ENCODE measurements at regions not wholly inside any gene's neighbourhood (a gene's known extent, or its start where the extent isn't known, plus 50 kb on each side); places are given as distances from the start of the nearest gene placed in this dataset.

DNA sequence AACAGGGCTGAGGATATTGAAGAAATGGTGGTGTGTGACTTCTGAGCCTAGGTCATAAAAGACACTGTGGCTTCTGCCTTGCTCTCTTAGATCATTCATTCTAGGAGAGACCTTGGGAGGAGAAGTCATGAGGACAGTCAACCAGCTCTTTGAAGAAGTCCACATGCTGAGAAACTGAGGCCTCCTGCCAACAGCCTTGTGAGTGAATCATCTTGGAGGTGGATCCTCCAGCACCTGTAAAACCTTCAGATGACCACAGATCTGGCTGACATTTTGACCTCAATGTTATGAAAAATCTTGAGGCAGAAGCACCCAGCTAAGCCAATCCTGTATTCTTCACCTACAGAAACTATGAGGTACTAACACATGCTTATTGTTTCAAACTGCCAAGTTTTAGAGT lies 165.9 kb downstream of the CARTPT start:
- intact Hi-C loops (cut with micrococcal nuclease; ENCODE audit: unreplicated experiment) = no loop called here
- Histone ChIP-seq H3K4me3 (replicated peaks in 1 of 3; ENCODE audit: insufficient read depth in 1 of 3, low read depth in 2 of 3, low read length in 3 of 3) (no peak overlapping the region), H3K9ac (ENCODE audit: insufficient read depth, low read depth, low read length) (no peak overlapping the region), H2AFZ (ENCODE audit: low read length) (no peak overlapping the region), H3K27me3 (ENCODE audit: control insufficient read depth in 1 of 2, insufficient read depth in 2 of 2, low read length in 2 of 2) (peaks cover 0 to 8% of the 10 kb centered on the region in 2 experiments; a peak in 3 of 5 replicates), H3K27ac (ENCODE audit: extremely low read length, insufficient read depth, low read length) (no peak overlapping the region), H3K36me3 (replicated peaks in 1 of 2; ENCODE audit: control insufficient read depth in 1 of 2, insufficient read depth in 2 of 2, low read length in 2 of 2) (no peaks in the 10 kb centered on the region), H3K9me3 (ENCODE audit: low read length) (no peaks in the 10 kb centered on the region), H3K79me2 (ENCODE audit: insufficient read depth, low read length) (no peaks in the 10 kb centered on the region), H3K4me1 (ENCODE audit: insufficient read depth, low read length) (no peaks in the 10 kb centered on the region), H4K20me1 (ENCODE audit: insufficient read depth, low read length) (no peaks in the 10 kb centered on the region), H3K4me2 (ENCODE audit: low read depth, low read length) (no peak overlapping the region)
- CTCF ChIA-PET (ENCODE audit: low intra/inter-chr PET ratio, low total read pairs) = no interaction called here
- POLR2A ChIA-PET = no interaction called here
- no TSS peak for BruUV-seq (replicated peaks)
- DNase-seq (ENCODE audit: low spot score) (no peak), ATAC-seq (no peak), FAIRE-seq (no peak)
- in situ Hi-C loops (cut with HindIII; ENCODE audit: extremely low pct_ligation_motif_present, low pct_unique_long_range_greater_than_20kb) = no loop called here
- TF ChIP-seq BCL6 (CRISPR knock-in tag; IDR thresholded peaks at IDR 0.05) = no peak
- TF ChIP-seq KMT2A (CRISPR knock-in tag; IDR thresholded peaks at IDR 0.05) = no peak
- no peak for TF ChIP-seq U2AF1 (optimal IDR thresholded peaks at IDR 0.05; ENCODE audit: low read depth, low read length)
- TF ChIP-seq GZF1 (CRISPR knock-in tag; IDR thresholded peaks at IDR 0.05) = no peak
- no peak for TF ChIP-seq SOX5 (CRISPR knock-in tag; IDR thresholded peaks at IDR 0.05; ENCODE audit: borderline replicate concordance)
- TF ChIP-seq IKZF1 (IDR thresholded peaks at IDR 0.05) = no peak
- no peak for TF ChIP-seq MAX (IDR thresholded peaks at IDR 0.05)
- TF ChIP-seq NR0B2 (CRISPR knock-in tag; IDR thresholded peaks at IDR 0.05) = no peak
- TF ChIP-seq, protein P1, sequence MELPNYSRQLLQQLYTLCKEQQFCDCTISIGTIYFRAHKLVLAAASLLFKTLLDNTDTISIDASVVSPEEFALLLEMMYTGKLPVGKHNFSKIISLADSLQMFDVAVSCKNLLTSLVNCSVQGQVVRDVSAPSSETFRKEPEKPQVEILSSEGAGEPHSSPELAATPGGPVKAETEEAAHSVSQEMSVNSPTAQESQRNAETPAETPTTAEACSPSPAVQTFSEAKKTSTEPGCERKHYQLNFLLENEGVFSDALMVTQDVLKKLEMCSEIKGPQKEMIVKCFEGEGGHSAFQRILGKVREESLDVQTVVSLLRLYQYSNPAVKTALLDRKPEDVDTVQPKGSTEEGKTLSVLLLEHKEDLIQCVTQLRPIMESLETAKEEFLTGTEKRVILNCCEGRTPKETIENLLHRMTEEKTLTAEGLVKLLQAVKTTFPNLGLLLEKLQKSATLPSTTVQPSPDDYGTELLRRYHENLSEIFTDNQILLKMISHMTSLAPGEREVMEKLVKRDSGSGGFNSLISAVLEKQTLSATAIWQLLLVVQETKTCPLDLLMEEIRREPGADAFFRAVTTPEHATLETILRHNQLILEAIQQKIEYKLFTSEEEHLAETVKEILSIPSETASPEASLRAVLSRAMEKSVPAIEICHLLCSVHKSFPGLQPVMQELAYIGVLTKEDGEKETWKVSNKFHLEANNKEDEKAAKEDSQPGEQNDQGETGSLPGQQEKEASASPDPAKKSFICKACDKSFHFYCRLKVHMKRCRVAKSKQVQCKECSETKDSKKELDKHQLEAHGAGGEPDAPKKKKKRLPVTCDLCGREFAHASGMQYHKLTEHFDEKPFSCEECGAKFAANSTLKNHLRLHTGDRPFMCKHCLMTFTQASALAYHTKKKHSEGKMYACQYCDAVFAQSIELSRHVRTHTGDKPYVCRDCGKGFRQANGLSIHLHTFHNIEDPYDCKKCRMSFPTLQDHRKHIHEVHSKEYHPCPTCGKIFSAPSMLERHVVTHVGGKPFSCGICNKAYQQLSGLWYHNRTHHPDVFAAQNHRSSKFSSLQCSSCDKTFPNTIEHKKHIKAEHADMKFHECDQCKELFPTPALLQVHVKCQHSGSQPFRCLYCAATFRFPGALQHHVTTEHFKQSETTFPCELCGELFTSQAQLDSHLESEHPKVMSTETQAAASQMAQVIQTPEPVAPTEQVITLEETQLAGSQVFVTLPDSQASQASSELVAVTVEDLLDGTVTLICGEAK (IDR thresholded peaks at IDR 0.05) = no peak
- TF ChIP-seq, protein P1 (CRISPR knock-in tag; IDR thresholded peaks at IDR 0.05) = no peak
- no peak for TF ChIP-seq NFE2L2 (IDR thresholded peaks at IDR 0.05; ENCODE audit: low read length)
- no peak for TF ChIP-seq CBX5 (CRISPR knock-in tag; IDR thresholded peaks at IDR 0.05; ENCODE audit: borderline replicate concordance)
